SK-N-MC (cell line): ENCODE measurements at regions not wholly inside any gene's neighbourhood (a gene's known extent, or its start where the extent isn't known, plus 50 kb on each side); places are given as distances from the start of the nearest gene placed in this dataset.

Experiments
- EZH2 ChIP-seq: fragments of 200-600 bp; sonication (generic); IDR thresholded peaks from one replicate; pipeline ENCODE4 v1.6.1; 2017; ENCODE audit warnings: antibody characterized with exemption
- POLR2AphosphoS5 ChIP-seq: IDR thresholded peaks from 2 replicates; pipeline ENCODE4 v1.6.1; 2012; ENCODE audit warnings: mild to moderate bottlenecking, low read depth, low read length, borderline replicate concordance

GRCh38 chr2:239689985-239690384, 289.2 kb upstream of the HDAC4 start:
- TF ChIP-seq POLR2AphosphoS5 (no peak), EZH2 (no peak)
